Activated B cell treated with CpG ODN at 0.5 μM for 24 hours (primary cell): ENCODE measurements at regions not wholly inside any gene's neighbourhood (a gene's known extent, or its start where the extent isn't known, plus 50 kb on each side); places are given as distances from the start of the nearest gene placed in this dataset.

Source experiments
- ATAC-seq: fragments of 200-7000 bp; cut with Tn5 transposase; one replicate; pipeline ENCODE4 v1.10.0; 2021; ENCODE audit warnings: low read depth, mild to moderate bottlenecking, moderate library complexity
- CTCF ChIA-PET: fragments of 350-600 bp; sonication (Branson Sonifier 250); formaldehyde crosslinking; loops from one replicate; lab custom pipeline; 2021; ENCODE audit warnings: antibody characterized with exemption; lab: Charles Lee
- POLR2A ChIA-PET: fragments of 350-600 bp; sonication (Branson Sonifier 250); formaldehyde crosslinking; loops from one replicate; lab custom pipeline; 2021; ENCODE audit warnings: antibody characterized with exemption; lab: Charles Lee
- DNase-seq: peaks from one replicate; pipeline ENCODE4 v3.0.0; 2022
- H3K27ac Mint-ChIP-seq: one replicate; pipeline ENCODE4 v1.8.0; 2020; ENCODE audit warnings: mixed read lengths
- H3K27me3 Mint-ChIP-seq: one replicate; pipeline ENCODE4 v1.8.0; 2021; ENCODE audit warnings: mixed read lengths
- H3K36me3 Mint-ChIP-seq: one replicate; pipeline ENCODE4 v1.8.0; 2021; ENCODE audit warnings: low read depth, mixed read lengths
- H3K4me1 Mint-ChIP-seq: one replicate; pipeline ENCODE4 v1.8.0; 2021; ENCODE audit warnings: mixed read lengths
- H3K4me3 Mint-ChIP-seq: one replicate; pipeline ENCODE4 v1.8.0; 2020; ENCODE audit warnings: mild to moderate bottlenecking, mixed read lengths
- H3K9me3 Mint-ChIP-seq: one replicate; pipeline ENCODE4 v1.8.0; 2020; ENCODE audit warnings: mixed read lengths
- intact Hi-C: fragments of 100-400 bp; cut with micrococcal nuclease; formaldehyde crosslinking; loops from one replicate; pipeline ENCODE4 v1.15.1; 2024
- TF ChIP-seq, protein P1 (sequence below): fragments of 200-600 bp; IDR thresholded peaks from one replicate; pipeline ENCODE4 v1.8.0; 2022; ENCODE audit warnings: antibody characterized with exemption, mild to moderate bottlenecking

DNA sequence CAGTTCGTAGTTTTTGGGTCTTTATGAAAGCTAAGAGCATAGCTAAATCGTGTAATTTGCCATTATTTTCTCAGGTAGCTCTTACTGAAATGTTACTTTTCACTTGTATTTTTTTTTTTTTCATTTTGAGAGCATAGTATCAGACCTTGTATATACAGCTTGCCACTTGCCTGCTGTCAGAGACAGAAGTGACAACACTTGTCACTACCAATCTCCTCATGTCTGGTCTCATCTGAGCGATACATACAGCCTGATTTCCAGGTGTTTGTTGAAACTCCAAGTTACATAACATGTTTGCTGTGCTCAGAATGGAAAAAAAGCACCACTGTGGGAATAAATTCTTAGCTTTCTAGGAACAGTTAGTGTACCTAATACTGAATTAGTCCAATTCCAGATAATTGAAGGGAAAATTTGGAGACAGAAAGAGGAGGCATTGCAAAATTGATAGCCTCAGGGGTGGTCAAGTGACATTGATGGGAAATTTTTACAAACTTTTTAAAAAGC, 621.4 kb upstream of the PKN2 start:
- ChIA-PET POLR2A (no interaction called here), CTCF (interaction anchor here (0.9 kb wide), 1 partner anchor 770 kb away, joined by 4 read pairs; no protein-coding TSS in a partner anchor)
- ATAC-seq, result no peak
- Mint-ChIP-seq H3K4me3 (no peak overlapping the region), H3K27me3 (no peaks in the 10 kb centered on the region), H3K4me1 (no peaks in the 10 kb centered on the region), H3K27ac (no peak overlapping the region), H3K9me3 (no peaks in the 10 kb centered on the region), H3K36me3 (no peaks in the 10 kb centered on the region)
- TF ChIP-seq, protein P1, sequence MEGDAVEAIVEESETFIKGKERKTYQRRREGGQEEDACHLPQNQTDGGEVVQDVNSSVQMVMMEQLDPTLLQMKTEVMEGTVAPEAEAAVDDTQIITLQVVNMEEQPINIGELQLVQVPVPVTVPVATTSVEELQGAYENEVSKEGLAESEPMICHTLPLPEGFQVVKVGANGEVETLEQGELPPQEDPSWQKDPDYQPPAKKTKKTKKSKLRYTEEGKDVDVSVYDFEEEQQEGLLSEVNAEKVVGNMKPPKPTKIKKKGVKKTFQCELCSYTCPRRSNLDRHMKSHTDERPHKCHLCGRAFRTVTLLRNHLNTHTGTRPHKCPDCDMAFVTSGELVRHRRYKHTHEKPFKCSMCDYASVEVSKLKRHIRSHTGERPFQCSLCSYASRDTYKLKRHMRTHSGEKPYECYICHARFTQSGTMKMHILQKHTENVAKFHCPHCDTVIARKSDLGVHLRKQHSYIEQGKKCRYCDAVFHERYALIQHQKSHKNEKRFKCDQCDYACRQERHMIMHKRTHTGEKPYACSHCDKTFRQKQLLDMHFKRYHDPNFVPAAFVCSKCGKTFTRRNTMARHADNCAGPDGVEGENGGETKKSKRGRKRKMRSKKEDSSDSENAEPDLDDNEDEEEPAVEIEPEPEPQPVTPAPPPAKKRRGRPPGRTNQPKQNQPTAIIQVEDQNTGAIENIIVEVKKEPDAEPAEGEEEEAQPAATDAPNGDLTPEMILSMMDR, result no peak
- intact Hi-C loops, result loop anchor here (10.0 kb wide), 1 partner anchor 568 kb away; no protein-coding TSS in a partner anchor
- DNase-seq, result no peak

DNA sequence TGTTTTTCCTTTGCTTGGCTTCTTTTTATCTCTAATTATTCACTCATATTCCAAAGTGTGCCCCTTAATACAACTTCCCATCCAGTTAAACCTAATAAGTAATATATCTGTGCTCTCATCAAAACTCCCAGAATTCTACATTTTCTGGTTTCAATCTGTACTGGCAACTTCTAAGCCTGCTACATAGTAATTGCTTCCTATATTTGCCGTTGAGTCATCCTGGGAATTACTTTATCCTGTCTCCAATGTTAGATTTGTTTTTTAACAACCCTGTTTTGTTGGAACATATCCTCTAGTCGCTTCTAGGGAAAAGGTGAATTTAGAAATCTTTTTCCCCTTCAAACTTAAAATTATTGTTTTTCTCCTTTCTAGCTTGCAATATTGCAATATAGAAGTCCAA, 620.5 kb upstream of the PKN2 start:
- no peaks in the 10 kb centered on the region for H3K36me3 Mint-ChIP-seq
- CTCF ChIA-PET, result interaction anchor here (0.7 kb wide), 1 partner anchor 9 kb away, joined by 3 read pairs; no protein-coding TSS in a partner anchor
- no peak overlapping the region for H3K27ac Mint-ChIP-seq
- H3K4me1 Mint-ChIP-seq, result no peaks in the 10 kb centered on the region
- ATAC-seq (no peak), DNase-seq (no peak)
- POLR2A ChIA-PET, result no interaction called here
- H3K4me3 Mint-ChIP-seq, result no peak overlapping the region
- H3K9me3 Mint-ChIP-seq, result no peaks in the 10 kb centered on the region
- TF ChIP-seq, protein P1, result no peak
- H3K27me3 Mint-ChIP-seq, result peaks cover 3% of the 10 kb centered on the region
- intact Hi-C loops, result loop anchor here (10.0 kb wide), 1 partner anchor 569 kb away; no protein-coding TSS in a partner anchor

DNA sequence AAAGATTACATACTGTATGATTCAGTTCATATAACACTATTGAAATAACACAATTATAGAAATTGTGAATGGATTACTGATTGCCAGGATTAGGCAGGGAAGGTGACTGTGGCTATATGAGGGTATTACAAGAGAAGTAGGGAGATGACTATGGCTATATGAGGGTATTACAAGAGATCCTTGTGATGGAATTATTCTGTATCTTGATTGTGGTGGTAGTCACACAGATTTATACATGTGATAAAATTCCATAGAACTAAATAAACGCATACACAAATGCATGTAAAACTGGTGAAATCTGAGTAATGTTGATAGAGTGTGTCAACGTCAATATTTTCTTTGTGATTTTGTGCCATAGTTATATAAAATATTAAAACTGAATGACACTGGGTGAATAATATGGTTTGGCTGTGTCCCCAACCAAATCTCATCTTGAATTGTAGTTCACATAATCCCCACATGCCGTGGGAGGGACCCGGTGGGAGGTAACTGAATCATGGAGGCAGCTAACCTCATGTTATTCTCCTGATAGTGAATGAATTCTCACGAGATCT, 615.6 kb upstream of the PKN2 start:
- Mint-ChIP-seq H3K4me1 (no peaks in the 10 kb centered on the region), H3K36me3 (no peaks in the 10 kb centered on the region)
- intact Hi-C loops, result loop anchor here (10.0 kb wide), 1 partner anchor 574 kb away; no protein-coding TSS in a partner anchor

DNA sequence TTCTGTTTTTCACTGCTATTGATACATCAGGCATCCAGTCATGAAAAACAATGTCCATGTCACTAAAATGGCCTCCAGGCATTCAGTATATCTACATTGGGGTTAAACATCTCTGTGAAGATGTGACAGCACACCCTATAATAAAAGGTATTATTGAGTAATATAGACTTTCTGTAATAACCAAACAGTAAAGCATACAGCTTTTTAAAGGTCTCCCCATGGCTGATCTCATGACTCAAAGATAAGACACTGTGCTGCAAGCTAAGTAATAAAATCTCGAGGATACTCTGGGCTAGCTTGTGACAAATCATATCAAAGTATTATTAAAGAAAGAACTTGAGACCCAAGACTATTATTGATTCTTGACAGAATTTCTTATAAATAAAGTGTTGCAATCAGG, 613.1 kb upstream of the PKN2 start:
- ChIA-PET CTCF (no interaction called here), POLR2A (no interaction called here)
- Mint-ChIP-seq H3K4me3 (no peak overlapping the region), H3K27ac (no peak overlapping the region), H3K4me1 (no peaks in the 10 kb centered on the region), H3K27me3 (peaks cover 5% of the 10 kb centered on the region), H3K36me3 (no peaks in the 10 kb centered on the region), H3K9me3 (no peaks in the 10 kb centered on the region)
- DNase-seq (no peak), ATAC-seq (no peak)
- TF ChIP-seq, protein P1, result no peak
- intact Hi-C loops, result no loop called here

More for the DNA sequence above, 615.6 kb upstream of the PKN2 start:
- no peak for ATAC-seq
- Mint-ChIP-seq H3K27ac (no peak overlapping the region), H3K9me3 (no peaks in the 10 kb centered on the region), H3K27me3 (peaks cover 5% of the 10 kb centered on the region), H3K4me3 (no peak overlapping the region)
- POLR2A ChIA-PET, result no interaction called here
- TF ChIP-seq, protein P1, result no peak
- no peak for DNase-seq
- CTCF ChIA-PET, result no interaction called here

DNA sequence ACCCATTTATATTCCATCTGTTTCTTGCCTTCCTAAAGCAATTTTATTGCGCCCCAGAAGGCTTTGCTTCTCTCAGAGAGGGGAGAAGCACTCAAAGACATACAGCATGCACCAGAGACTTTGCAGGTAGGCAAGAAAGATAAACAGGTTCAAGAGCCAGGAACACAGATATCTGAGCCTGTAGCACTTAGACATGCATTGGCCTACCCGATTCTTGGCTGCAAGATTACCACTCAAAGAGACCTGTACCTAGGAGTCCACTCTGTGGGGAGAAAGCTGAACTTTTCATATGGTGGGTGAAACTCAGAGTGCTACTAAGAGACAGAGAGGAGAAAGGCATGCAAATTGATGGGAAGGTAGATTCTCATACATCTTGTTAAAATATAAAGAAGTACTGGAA, 609.4 kb upstream of the PKN2 start:
- no peak for DNase-seq
- ChIA-PET POLR2A (no interaction called here), CTCF (no interaction called here)
- no peak overlapping the region for H3K4me3 Mint-ChIP-seq
- no peak for ATAC-seq
- H3K36me3 Mint-ChIP-seq, result no peaks in the 10 kb centered on the region
- no peaks in the 10 kb centered on the region for H3K4me1 Mint-ChIP-seq
- no peak overlapping the region for H3K27ac Mint-ChIP-seq
- TF ChIP-seq, protein P1, result no peak
- intact Hi-C loops, result no loop called here
- peaks cover 3% of the 10 kb centered on the region for H3K27me3 Mint-ChIP-seq
- H3K9me3 Mint-ChIP-seq, result no peaks in the 10 kb centered on the region
